GDM1 (cell line): ENCODE measurements at regions not wholly inside any gene's neighbourhood (a gene's known extent, or its start where the extent isn't known, plus 50 kb on each side); places are given as distances from the start of the nearest gene placed in this dataset.
"Not testable (repeated sequence)": the region's sequence is repeated elsewhere in the genome, so short reads cannot be mapped to it uniquely, and the experiment has no call there.

Experiments
- DNase-seq: peaks from one replicate; lab custom pipeline; 2025; lab: John Stamatoyannopoulos, UW

DNA sequence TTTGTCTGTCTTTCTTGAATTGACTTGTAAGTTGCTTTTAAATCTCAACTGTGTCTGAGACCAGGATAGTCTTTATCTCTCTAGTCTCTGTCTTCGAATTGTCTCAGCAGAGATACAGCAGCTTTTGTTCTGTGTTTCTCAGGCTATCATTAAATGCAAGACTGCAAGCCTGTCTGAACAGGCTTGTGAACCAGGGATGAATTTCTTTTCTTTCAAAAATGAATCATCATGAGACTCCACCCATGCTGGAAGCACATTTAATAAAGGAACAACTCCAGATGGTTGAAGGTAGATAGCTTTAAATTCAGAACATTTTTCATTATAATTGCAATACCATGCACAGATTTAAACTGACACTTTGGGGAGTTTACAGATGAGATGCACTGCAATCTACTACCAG lies 155.9 kb downstream of the SEC23IP start:
- DNase-seq = no peak

DNA sequence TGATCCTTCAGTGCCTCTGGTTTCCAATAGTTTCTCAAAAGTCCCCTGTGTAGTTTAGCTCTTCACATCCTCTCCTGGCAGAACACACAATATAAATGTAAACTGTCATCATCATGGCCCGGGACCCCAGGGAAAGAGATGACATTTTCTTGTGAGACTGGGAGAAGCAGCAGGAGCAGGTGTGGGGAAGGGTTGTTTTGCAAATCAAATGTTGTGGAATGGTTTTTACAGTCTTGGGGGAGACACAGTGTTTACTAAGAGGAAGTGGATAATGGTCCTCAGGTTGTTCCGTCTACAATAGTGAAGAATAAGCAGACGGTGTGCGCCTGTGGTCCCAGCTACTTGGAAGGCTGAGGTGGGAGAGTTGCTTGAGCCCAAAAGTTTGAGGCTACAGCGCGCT lies 159.1 kb downstream of the SEC23IP start:
- no peak for DNase-seq

GRCh38 chr10:120052964-120053702 lies 160.6 kb downstream of the SEC23IP start:
- DNase-seq = no peak

GRCh38 chr10:120059790-120060189 lies 167.3 kb downstream of the SEC23IP start:
- not testable (repeated sequence) for DNase-seq

- no peak for DNase-seq
These were observed 174.9 kb downstream of the SEC23IP start for GRCh38 chr10:120067427-120067826.

- no peak for DNase-seq
These were observed 177.2 kb downstream of the SEC23IP start for GRCh38 chr10:120069700-120070099.

DNA sequence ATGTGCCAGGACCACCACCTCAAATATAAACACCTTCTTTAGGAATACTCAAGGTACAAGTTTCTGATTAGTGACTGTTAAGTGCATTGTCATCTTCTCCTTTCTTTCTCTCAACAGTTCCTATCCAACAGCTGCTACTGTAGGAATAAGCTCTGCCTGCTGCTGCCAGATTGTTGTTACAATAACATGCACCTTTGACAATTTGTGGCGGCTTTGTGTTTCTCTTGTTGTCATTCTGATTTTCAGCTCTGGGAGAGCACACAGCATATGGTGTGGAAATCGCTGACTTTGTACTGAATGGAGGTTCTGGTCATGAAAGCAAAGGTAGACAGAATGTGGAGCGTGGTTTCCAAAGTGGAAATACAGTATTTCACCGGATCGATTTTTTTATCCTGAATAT lies 182.8 kb downstream of the SEC23IP start:
- DNase-seq = no peak

DNA sequence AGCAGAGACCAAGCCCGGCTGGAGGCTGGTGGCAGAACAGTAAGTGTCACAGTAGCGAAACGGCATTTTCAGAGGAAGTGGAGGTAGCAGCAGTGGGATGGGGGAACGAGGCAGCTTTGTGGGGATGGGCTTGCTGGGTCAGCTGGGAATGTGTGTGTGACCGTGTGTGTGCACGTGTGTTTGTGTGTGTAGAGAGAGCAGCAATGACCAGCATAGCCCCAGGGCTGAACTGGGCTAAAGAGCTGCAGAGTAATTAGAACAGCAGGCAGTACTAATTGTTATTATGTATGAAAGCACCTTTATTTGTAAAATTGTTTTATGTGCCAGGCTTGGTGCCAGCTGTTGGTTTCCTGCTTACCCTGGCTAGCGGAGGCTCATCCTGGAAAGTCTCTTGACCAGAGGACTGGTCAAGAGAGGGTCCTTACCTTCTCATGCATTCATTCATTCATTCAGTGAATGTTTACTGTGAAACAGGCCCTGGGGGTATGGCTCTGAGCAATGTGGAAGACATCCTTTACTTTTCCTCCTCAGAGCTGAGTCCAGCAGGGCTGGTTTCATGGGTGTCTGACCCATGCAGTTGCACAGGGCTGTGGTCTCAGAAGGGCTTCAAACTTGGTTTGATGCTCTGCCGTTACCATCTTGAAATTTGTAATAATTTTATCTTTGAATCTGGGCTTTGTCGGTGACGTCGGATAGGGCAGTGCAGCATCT lies 184.6 kb downstream of the SEC23IP start:
- DNase-seq = no peak

- DNase-seq = no peak
These were observed 185.4 kb downstream of the SEC23IP start for GRCh38 chr10:120077707-120078492.

DNA sequence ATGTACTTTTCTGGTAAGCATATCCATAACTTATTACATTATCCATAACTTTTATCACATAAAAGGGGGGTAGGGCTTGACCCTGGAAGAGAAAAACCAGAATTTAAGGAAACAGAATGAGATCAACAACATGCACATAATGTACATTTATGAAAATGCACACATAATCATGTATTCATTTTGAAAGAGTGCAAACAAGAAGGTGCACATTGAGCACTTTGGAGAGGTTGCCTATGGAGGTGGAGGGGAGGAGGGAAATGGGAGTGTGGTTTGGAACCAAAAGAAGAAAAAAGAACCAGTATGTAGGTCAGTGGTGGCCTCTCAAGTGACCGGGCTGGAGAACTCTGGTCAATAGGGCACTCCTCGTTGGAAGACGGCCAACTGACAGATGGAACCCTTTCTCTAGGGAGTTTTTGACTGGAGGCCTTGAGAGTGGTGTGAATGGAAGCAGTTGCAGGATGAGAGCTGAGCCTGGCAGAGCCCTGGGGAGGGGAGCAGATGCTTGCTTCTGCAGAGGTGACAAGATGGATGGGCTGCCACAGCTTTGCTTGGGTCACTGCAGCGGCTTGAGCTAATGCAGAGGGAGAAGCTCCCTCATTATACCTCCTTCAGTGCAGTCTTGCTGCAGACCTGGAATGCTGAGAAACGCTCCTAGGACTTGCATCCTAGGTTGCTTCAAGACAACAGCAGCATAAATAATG lies 192.7 kb downstream of the SEC23IP start:
- DNase-seq = no peak

GRCh38 chr10:120086066-120086465 lies 193.5 kb downstream of the SEC23IP start:
- DNase-seq = no peak

- DNase-seq = no peak
These were observed 194.6 kb downstream of the SEC23IP start for GRCh38 chr10:120087109-120087508.

DNA sequence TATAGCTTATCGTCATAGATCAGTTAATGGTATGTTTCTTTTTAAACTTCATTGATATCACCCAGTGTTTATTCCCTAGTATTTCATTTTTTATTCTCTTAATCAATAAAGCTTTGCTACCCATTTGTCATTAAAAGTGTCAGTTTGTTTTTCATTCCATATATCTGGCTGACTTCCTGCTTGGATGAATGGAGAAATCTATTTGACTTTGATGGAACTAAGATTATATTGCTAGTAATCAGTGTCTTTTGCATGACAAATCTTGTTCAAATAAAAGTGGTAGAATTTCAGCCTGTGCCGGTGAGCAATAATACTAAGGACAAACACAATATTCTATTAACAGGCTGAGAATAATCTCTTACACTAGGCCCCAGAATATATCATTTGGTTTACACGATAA lies 203.3 kb downstream of the SEC23IP start:
- no peak for DNase-seq

DNA sequence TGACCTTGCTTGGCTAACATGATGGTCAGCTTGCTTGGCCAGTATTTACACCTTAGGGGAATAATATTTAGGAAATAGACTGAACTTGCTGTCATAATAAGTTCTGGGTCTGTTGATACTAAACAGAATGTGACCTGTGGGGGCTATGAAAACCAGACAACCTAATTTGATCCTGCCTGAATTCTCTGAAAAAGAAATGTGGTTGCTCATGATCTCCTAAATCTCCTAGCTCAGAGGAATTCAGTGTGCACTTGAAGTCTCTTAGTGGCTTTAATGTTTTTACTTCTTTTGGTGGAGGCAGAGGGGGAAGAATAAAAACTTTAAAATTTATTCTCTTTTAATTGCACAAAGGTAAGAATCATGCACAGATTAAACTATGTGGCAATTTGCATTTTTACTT lies 205.2 kb downstream of the SEC23IP start:
- DNase-seq = no peak

DNA sequence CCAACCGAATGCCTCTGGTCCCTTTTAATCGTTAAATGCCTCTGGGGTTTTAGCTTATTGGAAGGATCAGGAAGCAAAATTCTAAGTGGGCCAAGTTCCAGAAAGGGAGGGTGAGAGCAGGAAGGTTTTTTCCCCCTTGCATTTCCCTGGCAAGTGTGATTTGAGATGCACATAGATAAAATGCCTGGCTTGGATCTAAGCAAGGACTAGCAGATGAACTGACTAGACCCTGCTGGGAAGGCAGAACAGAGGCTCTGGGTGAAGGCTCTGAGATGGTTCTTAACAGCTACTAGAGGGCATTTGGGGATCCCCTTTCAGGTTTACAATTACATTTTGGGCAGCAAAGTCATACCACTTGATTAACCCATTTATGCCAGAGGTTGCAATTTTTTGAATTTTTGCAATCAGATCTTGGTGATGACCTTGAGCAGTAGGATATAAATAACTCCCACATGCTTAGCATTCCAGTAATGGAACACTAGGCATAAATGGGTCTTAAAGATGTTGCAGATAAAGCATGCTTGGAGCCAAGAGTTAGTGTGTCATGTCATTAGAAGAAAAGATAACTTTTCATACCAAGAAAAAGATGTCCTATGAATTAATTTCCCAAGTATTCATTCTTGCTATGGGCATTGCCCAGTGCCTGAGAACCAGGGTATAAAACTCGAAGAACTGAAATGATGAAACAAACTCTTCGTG lies 205.9 kb downstream of the SEC23IP start:
- no peak for DNase-seq

- no peak for DNase-seq
These were observed 211.4 kb downstream of the SEC23IP start for GRCh38 chr10:120103738-120104560.

DNA sequence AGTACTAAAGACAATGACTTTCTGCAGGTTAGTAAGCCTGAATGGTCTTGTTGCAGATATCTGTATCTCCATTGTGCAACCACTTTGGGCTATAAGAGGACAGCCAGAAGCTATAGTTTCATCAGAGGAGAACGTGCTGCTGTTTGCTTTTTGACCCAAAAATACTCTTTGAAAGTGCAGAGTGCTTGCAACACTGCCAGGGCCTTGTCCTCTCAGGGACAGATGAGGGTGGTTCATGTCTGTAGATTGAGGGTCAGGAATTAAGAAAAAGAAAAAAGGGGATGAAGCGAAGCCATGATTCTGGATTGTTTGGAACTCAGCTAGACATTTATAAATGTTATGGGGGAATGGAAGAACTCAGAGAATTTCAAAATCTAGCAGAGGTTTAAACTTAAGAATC lies 212.5 kb downstream of the SEC23IP start:
- DNase-seq = no peak

DNA sequence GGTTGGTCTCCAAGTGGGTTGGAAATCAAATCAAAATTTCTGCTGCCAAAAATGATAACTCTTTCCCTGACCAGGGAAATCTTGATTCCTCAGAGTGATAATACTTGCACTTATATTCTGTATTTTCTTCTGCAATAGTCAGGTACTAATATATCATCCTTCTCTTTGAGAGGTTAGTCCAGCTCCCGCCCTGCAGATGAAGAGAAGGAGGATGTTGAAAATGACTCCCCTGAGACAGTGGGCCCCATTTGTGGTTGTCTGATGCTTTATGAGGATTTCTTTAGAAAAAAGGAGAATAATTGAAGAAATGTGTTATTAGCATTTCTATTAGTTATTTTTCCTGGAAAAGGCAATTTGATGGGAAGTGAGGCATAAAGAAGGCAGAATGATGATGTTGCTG lies 213.0 kb downstream of the SEC23IP start:
- DNase-seq = no peak

GRCh38 chr10:120108916-120109315 lies 216.4 kb downstream of the SEC23IP start:
- DNase-seq = no peak

DNA sequence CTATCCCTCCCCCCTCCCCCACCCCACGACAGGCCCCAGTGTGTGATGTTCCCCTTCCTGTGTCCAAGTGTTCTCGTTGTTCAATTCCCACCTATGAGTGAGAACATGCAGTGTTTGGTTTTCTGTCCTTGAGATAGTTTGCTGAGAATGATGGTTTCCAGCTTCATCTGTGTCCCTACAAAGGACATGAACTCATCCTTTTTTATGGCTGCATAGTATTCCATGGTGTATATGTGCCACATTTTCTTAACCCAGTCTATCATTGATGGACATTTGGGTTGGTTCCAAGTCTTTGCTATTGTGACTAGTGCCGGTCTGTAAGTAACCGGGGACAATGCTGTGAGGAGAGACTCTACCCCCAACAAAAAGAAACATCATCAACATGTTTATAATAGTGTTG lies 217.2 kb downstream of the SEC23IP start:
- DNase-seq = not testable (repeated sequence)

DNA sequence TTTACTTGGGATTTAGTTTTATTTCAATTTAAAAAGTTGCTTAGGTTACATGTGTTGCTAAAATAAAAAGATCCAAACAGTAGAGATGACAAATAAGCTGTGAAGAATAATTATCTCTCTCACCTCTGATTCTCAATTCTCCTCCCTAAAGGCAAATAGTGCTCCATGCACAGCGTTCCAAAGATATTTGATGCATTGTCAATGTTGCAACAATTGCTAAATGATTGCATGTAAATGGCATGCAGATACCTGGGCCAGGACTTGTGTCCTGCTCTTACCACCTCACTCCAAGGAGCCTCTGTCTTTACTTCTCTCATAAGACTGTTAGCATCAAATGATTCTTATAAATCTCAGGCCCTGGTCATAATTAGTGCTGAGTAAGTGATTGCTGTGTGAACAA lies 217.7 kb downstream of the SEC23IP start:
- DNase-seq = no peak
